GM18870 (cell line): ENCODE measurements at regions not wholly inside any gene's neighbourhood (a gene's known extent, or its start where the extent isn't known, plus 50 kb on each side); places are given as distances from the start of the nearest gene placed in this dataset.

Experiments used
- ATAC-seq: cut with Tn5 transposase; IDR thresholded peaks from one replicate; pipeline ENCODE4 v1.9.1; 2021; ENCODE audit warnings: moderate library complexity; ENCODE audit not compliant: unreplicated experiment

DNA sequence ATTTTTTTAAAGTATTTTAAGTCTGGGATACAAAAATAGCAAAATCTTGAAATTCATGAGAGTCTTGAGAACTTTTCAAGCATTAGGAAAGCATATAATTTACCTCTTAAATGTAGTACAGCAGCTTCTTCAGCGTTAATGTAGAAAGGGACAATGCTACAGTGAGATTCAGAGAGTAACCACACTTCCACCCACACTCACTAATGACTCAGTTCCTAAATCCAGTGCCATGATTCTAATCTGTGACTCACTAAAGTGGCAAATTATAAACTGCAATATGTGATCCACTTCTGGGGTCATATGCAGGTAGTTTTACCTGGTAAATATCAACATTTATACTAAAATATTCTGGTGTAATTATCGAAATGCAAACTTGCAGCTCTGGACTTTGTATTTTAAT is 434.5 kb upstream of the TUSC1 start:
- ATAC-seq: no peak

DNA sequence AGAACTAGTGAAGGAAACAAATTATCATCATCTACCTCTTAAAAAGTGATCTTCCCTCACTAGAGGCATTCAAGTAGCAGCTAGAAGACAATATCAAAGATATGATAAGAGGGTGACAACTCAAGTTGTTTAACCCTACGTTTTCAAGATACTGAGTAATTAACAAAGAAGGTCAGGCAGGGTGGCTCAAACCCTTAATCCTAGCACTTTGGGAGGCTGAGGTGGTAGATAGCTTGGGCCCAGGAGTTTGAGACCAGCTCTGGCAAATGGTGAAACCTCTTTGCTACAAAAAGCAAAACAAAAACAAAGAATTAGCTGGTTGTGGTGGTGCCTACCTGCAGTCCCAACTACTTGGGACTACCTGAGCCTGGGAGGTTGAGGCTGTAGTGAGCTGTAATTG is 408.2 kb upstream of the TUSC1 start:
- ATAC-seq: no peak

DNA sequence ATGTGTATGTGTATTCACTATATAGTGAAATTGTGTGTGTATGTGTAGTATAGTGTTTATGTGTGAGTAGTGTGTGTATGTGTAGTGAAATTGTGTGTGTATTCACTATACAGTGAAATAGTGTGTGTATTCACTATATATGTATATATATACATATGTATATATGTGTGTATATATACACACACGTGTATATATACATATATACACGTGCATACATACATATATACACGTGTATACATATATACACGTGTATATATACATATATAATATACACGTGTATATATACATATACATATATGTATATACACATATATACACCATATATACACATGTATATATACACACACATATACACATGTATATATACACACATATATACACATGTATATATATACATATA is 403.6 kb upstream of the TUSC1 start:
- ATAC-seq: no peak

DNA sequence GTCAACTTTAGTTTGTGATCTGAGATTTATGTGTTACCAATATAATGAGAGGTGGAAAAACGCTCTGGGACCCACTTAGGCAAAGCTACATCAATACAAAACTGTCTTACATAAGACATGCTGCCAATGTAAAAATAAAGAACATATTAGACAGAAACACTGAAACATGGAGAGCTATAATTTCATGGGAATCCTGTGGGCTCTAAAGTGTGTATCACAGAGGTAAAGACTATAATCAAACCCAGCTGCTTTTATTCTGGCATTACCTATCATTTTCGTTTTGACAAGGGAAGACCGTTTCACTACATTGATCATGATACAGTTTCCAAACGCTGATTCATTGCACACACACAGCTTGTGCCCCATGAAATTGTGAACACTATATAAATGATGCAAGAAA is 400.5 kb upstream of the TUSC1 start:
- no peak for ATAC-seq

- ATAC-seq: no peak
Measured at GRCh38 chr9:26077860-26078259, 399.6 kb upstream of the TUSC1 start.

GRCh38 chr9:26067608-26068007 is 389.4 kb upstream of the TUSC1 start:
- ATAC-seq: no peak

GRCh38 chr9:26066237-26066636 is 388.0 kb upstream of the TUSC1 start:
- no peak for ATAC-seq

DNA sequence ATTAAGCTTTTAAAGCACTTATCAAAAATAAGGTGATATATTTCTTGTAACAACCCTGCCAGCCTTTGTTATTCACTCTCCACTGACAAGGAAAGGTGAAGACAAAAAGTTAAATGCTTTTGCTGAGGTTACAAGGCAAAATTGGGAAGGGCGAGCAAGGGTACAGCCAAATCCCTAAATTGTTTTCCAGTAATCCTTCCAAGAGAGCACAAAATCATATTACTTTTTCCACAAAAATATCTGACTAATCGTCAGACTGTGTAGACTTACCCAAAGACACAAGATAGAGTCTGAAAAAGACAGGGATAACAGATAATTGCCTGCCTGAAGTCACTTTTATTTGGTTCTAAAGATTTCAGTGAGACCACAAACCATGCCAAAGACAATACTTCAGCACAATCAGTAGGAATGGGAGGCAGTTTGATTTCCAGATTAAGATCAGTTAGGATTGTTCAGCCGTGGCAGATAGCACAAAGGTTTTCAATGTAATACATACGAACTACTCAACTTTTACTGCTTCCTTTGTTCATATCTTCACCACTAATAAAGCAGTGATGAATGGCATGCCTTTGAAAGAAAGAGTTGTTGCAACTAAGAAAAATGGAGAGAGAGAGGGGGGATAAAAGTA is 383.8 kb upstream of the TUSC1 start:
- no peak for ATAC-seq

- ATAC-seq: no peak
Measured at GRCh38 chr9:26058111-26058895, 380.1 kb upstream of the TUSC1 start.

GRCh38 chr9:26057050-26057449 is 378.8 kb upstream of the TUSC1 start:
- ATAC-seq: no peak

DNA sequence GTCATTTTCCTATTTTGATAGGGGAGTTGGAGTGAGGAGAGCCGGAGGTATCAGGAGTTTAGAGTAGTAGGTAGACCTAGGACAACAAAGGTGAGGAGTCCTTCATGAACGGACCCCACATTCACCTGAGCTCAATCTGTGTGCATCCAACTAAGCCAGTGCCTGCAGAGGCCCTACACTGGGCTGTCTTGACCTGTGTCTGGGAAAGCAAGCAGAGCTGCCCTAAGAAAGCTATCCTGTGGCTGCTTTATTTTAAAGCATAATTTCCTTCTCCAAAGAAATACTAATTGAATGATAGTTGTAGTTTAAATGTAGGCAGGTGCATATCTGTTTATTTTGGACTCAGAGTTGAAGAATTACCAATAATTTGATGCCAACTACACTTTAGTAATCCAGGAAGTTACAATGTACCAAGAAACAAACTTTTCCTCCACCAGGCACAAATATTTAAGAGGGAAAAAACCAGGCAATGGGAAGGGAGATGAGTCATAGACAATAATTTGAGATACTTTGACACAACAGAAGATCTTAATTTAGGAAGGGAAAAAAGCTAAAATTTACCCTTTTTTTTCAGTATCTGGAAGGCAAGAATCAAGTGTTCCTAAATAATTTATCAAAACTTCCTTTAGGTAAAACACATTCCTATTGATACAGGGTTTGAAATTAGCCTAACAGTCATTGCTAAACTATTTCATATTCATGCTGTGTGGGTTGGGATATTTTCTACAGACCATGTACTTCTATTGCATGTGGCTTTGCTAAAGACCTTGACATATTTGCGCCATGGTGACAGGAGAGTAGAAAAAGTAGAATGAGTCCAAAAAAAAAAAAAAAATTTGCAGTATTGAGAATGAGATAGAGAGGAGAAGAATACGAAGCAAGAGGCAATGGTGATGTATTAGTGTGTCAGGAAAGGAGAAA is 376.6 kb upstream of the TUSC1 start:
- no peak for ATAC-seq

DNA sequence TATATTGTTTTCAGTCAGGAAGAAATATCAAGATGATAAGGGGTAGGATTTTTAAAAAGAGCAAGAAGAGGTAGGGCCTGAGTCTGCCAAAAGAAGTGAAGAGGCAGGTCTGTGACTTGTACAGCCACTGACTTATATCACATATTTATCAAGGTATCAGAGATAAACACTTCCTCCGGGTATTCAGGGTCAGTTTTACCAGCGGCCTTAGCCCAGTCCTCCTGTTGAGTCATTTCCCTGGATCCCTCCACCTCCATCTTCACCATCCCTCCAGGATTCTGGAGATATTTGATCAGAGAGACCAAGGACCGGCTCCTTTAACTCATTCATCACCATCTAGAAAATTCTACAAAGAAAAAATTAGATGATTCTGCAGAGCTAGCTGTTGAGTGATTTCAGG is 375.7 kb upstream of the TUSC1 start:
- no peak for ATAC-seq

- ATAC-seq: no peak
Measured at GRCh38 chr9:26043431-26043830, 365.2 kb upstream of the TUSC1 start.

DNA sequence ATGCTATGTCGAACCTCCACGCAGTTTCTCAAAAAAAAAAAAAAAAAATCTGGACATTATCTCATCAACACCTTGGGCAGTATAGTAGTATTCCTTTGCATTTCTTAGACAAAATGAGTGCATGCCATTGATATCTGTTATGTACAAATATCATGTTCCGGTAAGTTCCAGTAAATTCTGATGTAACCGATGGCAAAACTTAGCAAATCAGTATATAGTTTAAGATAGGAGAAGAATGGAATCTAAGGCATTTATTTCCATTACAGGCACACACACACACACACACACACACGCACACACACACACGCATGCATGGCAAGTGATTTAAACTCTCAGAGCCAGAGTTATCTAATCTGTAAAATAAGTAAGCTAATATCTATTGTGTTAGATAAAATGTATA is 356.5 kb upstream of the TUSC1 start:
- ATAC-seq: no peak

DNA sequence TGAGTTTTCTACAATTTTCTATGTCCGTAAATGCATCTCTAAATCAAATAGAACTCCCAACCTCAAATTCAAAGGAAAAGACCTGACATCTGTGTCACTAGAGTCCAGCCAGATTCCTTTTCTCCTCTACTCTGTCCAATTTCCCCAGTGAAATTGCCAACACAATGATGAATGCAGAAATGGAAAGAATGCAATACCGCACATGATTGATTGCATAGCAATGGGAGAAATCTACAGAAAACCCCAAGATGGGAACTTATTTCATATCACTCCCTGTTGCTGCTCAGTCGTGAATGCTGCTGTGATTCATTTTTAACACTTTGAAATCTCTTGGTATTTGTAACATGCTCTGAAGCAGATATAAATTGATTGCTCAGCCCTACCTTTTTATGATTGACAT is 355.1 kb upstream of the TUSC1 start:
- no peak for ATAC-seq

- no peak for ATAC-seq
Measured at GRCh38 chr9:26026423-26027100, 348.3 kb upstream of the TUSC1 start.

- ATAC-seq: no peak
Measured at GRCh38 chr9:26013199-26013598, 335.0 kb upstream of the TUSC1 start.

- no peak for ATAC-seq
Measured at GRCh38 chr9:26012797-26013196, 334.6 kb upstream of the TUSC1 start.

DNA sequence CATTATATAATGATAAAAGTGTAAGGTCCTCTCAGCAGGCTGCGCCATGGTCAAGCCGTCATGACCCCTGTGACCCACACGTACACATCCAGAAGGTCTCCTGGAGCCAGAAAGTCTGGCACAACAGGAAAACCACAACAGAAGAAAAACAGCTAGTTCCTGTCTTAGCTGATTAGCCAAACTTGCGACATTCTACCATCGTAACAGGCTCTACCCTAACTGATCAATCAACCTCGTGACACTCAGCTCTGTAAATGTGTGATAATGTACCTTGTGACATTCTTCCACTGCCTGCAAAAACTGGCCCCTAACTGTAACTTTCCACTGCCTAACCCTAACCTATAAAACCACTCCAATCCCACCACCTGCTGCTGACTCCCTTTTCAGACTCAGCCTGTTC is 316.4 kb upstream of the TUSC1 start:
- no peak for ATAC-seq

GRCh38 chr9:25990376-25990775 is 312.1 kb upstream of the TUSC1 start:
- ATAC-seq: no peak

GRCh38 chr9:25975667-25976066 is 297.4 kb upstream of the TUSC1 start:
- no peak for ATAC-seq
